AG04450 (cell line): ENCODE measurements at regions not wholly inside any gene's neighbourhood (a gene's known extent, or its start where the extent isn't known, plus 50 kb on each side); places are given as distances from the start of the nearest gene placed in this dataset.

Experiments
- CTCF ChIA-PET: fragments of 300-600, 350-600 bp; formaldehyde crosslinking; extraction: SDS; loops from one replicate; lab custom pipeline; 2022; ENCODE audit warnings: antibody characterized with exemption, inconsistent platforms; lab: Charles Lee
- POLR2A ChIA-PET: fragments of 350-600 bp; formaldehyde crosslinking; extraction: SDS; loops from one replicate; lab custom pipeline; 2021; ENCODE audit warnings: antibody characterized with exemption, inconsistent platforms; lab: Yijun Ruan, JAX
- DNase-seq: peaks from one replicate; pipeline ENCODE4 v3.0.0-alpha.2; 2011; ENCODE audit warnings: low read depth, low spot score
- H3K27ac ChIP-seq: one replicate; pipeline ENCODE4 v1.5.1; 2012; ENCODE audit warnings: low read depth, low read length, control low read depth
- H3K27me3 ChIP-seq: one replicate; pipeline ENCODE4 v1.6.0; 2012; ENCODE audit warnings: low read length; ENCODE audit not compliant: control insufficient read depth, insufficient read depth
- H3K4me3 ChIP-seq: 2 replicates; pipeline ENCODE4 v1.5.1; 2011; ENCODE audit warnings: mild to moderate bottlenecking, low read depth, low read length, control low read depth
- H3K9me3 ChIP-seq: 2 replicates; pipeline ENCODE4 v1.5.1; 2012; ENCODE audit warnings: low read length; ENCODE audit not compliant: control insufficient read depth, insufficient read depth
- TF ChIP-seq, protein P1 (sequence below): IDR thresholded peaks from 2 replicates; pipeline ENCODE4 v1.5.1; 2011; ENCODE audit warnings: low read depth, low read length, control low read depth, inconsistent platforms

DNA sequence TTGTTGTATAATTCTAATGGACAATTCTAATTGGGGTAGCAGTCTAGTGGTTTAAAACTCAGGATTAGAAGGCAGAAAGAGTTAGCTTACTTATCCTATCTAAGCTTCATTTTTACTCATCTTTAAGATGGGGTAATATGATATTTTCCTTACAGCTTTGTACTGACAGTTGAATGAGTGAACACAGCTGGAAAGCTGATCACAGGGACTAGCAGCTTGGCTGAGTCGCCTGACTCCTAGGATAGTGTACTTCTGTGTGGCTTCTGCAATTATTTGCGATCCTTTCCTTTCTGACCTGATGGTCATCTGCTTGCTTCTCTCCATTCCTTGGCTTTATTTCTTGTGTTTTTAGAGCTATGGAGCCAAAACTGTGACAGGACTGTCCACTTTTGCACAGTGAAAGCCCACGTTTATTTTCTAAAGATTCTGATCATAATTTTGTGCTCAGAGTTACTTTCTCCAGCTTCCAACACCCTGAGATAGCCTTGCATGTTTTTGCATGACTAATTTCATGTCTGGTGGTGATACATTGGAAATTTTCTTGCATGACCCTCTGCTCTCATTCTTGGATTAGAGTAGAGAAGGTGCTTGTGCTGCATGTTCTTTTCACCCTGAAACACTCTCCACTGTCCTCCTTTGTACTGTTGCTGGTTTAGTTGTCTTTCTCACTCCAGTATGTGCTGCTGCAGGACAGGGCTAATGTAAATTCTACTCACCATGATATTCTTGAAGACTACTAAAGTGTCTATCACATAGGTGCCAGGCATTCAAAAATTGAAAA, 377.0 kb upstream of the ATP2B1 start:
- Histone ChIP-seq H3K4me3 (peak overlapping the region; percentile 31), H3K27me3 (no peaks in the 10 kb centered on the region), H3K27ac (peak overlapping the region; percentile 25), H3K9me3 (no peaks in the 10 kb centered on the region)
- TF ChIP-seq, protein P1, sequence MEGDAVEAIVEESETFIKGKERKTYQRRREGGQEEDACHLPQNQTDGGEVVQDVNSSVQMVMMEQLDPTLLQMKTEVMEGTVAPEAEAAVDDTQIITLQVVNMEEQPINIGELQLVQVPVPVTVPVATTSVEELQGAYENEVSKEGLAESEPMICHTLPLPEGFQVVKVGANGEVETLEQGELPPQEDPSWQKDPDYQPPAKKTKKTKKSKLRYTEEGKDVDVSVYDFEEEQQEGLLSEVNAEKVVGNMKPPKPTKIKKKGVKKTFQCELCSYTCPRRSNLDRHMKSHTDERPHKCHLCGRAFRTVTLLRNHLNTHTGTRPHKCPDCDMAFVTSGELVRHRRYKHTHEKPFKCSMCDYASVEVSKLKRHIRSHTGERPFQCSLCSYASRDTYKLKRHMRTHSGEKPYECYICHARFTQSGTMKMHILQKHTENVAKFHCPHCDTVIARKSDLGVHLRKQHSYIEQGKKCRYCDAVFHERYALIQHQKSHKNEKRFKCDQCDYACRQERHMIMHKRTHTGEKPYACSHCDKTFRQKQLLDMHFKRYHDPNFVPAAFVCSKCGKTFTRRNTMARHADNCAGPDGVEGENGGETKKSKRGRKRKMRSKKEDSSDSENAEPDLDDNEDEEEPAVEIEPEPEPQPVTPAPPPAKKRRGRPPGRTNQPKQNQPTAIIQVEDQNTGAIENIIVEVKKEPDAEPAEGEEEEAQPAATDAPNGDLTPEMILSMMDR: no peak
- POLR2A ChIA-PET: interaction anchor here (0.7 kb wide), 1 partner anchor 380 kb away, joined by 4 read pairs; no protein-coding TSS in a partner anchor
- DNase-seq: peak; percentile 32
- CTCF ChIA-PET: interaction anchor here (0.6 to 1.0 kb wide), 2 partner anchors 17 to 477 kb away, joined by 3 to 4 read pairs; no protein-coding TSS in a partner anchor

DNA sequence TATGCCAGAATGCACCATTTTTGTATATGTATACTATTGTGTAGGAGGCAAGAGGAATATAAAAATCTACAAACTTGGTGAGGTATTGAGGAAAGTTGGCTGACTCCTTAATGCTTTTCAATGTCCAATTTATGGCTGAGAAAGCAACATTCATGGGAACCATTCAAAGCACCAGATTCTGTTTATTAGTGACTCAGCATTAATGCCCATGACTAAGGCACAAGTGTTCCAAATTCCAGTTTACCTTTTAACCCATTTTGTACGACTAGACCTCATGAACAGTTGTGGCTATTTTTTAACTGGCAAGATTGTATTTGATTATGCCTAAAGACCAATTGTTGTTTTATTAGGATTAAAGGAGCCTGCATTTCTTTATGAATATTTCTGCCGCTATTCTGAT, 375.4 kb upstream of the ATP2B1 start:
- CTCF ChIA-PET: no interaction called here
- DNase-seq: no peak
- POLR2A ChIA-PET: no interaction called here

DNA sequence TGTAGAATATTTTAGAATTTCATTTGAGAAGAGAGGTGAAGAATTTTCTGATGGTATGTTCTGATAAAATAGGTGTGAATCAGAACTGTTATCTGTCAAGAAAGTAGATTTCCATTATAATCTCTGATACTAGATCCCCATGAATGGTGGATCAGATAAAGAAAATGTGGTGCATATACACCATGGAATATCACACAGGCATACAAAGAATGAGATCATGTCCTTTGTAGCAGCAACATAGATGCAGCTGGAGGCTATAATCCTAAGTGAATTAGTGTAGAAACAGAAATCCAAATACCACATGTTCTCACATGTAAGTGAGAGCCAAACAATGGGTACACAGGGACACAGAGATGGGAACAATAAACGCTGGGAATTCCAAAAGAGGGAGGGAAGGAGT, 372.0 kb upstream of the ATP2B1 start:
- Histone ChIP-seq H3K4me3 (no peak overlapping the region), H3K27ac (no peak overlapping the region), H3K9me3 (no peaks in the 10 kb centered on the region), H3K27me3 (no peaks in the 10 kb centered on the region)
- POLR2A ChIA-PET: no interaction called here
- CTCF ChIA-PET: no interaction called here
- DNase-seq: no peak
- TF ChIP-seq, protein P1: no peak

More for the DNA sequence above, 375.4 kb upstream of the ATP2B1 start:
- H3K9me3 ChIP-seq: no peaks in the 10 kb centered on the region
- no peak overlapping the region for H3K4me3 ChIP-seq
- H3K27me3 ChIP-seq: no peaks in the 10 kb centered on the region
- TF ChIP-seq, protein P1: no peak
- H3K27ac ChIP-seq: no peak overlapping the region

DNA sequence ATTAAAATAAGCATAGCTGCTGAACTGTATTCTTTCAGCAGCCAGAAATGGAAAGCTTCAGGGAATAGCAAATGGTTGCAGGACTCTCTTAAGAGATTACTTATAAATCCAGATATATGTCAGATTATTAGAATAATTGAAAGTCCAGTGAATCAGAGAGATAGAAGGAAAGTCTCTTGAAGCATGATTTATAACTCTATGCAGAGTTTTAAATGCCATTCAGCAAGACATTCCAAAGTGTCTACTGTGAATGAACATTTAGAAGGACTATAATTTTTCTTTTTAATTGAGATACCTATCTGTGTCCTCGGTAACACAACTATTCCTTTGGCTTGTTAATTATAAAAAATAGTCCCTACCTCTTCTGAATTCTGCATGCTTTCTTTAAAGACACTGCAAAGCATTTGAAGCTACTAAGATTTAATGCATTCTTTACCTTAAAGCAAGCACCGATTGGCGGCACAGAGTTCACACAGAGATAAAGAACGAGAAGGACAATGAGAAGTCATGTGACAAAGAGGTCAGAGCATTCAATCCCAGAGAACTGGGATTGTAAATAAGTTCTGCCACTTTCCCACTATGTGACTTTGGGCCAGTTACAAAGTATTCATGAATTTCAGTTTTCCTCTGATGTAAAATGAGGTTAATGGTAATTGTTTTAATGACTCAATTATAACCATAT, 371.0 kb upstream of the ATP2B1 start:
- ChIA-PET POLR2A (no interaction called here), CTCF (no interaction called here)
- Histone ChIP-seq H3K4me3 (no peak overlapping the region), H3K27ac (no peak overlapping the region), H3K27me3 (no peaks in the 10 kb centered on the region), H3K9me3 (no peaks in the 10 kb centered on the region)
- TF ChIP-seq, protein P1: no peak
- no peak for DNase-seq

DNA sequence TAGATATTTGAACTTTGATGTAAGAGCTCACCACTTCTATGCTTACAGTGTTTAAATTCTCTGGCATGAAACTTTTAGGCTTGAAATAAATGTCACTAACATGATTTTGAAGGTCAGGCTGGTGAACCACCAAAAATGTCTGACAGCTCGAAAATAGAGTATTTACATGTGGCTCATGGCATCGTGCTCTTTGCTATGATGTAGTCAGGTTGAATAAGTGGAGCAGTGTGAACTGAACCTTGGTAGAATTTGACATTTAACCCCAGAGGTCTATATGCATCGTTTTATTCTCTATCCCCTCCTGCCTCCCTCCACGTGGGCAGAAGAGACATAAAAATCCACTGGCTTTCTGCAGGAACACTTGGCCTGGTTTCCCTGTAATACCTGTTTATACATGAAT, 369.7 kb upstream of the ATP2B1 start:
- POLR2A ChIA-PET: no interaction called here
- TF ChIP-seq, protein P1: no peak
- no peak overlapping the region for H3K4me3 ChIP-seq
- H3K27ac ChIP-seq: no peak overlapping the region
- no peak for DNase-seq
- CTCF ChIA-PET: interaction anchor here (0.7 to 0.8 kb wide), 2 partner anchors 13 to 863 kb away, joined by 3 read pairs; no protein-coding TSS in a partner anchor
- H3K9me3 ChIP-seq: no peaks in the 10 kb centered on the region
- H3K27me3 ChIP-seq: no peaks in the 10 kb centered on the region
